SHP77 treated with DMSO at 0.1 percent for 48 hours (cell line): ENCODE measurements at regions not wholly inside any gene's neighbourhood (a gene's known extent, or its start where the extent isn't known, plus 50 kb on each side); places are given as distances from the start of the nearest gene placed in this dataset.
"Not testable (repeated sequence)": the region's sequence is repeated elsewhere in the genome, so short reads cannot be mapped to it uniquely, and the experiment has no call there.

Source experiments
- DNase-seq: peaks from one replicate; lab custom pipeline; 2025; lab: John Stamatoyannopoulos, UW

DNA sequence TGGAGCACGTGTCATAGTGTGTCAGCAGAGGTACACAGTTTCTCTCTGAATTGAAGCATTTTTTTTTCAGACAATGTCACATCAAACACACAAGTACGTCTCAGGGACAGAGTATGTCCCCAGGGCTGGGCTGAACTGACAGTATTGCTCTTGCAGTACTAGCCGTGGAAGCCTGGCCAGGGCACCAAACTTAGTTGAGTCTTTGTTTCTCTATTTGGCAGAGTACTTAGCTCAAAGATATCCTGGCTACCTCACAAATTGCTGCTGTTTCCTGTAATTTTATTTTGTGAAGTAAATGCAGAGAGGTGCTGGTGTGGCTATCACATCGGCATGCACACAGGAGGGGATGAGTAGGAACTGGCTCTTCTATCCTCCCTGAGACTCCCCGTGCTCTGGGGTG is 691.6 kb upstream of the HS6ST1 start:
- DNase-seq = no peak

DNA sequence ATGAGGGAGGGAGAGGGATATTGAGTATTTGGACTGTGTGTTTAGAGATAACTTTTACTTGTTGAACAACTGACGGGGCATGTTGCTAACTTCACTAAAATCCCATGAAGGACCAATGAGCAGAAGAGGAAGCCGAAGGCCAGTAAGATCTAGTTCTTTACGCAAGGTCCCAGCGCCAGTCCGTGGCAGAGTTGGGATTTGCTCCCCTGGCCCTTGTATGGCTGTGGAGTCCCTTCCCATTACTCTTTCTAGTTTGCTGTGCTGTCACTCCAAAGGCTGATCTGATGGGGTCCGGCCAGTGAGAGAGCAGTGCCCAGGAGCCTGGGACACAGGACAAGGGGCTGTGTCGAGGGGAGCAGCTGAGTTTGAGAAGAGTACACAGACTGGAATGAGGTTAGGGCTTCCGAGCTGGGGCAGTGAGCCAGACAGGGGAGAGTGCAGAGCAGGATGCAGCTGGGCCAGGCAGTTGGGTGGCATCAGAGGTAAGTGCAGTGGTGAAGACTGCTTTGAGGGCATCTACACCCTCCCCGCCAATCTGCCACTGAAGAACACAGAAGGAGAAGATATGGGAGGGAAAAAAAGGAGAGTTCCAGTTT is 692.9 kb upstream of the HS6ST1 start:
- DNase-seq = peak; percentile 10

DNA sequence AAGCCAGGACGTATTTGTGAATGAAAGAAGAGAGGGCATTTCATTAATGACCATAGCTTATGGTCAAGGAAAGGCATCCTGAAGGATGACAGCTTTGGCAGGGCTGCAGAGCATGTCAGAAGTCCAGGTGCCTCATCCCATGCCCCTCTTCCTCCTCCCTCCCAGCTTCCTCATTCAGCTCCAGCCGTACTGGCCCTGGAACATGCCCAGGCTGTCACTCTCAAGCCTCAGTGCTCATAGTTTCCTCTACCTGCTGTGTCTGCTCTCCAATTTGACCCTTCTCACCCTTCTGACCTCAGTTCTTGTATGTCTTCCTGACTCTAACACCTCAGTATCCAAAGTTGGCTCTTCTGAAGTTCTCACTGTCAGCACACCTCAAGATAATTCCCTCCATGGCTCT is 695.8 kb upstream of the HS6ST1 start:
- no peak for DNase-seq

DNA sequence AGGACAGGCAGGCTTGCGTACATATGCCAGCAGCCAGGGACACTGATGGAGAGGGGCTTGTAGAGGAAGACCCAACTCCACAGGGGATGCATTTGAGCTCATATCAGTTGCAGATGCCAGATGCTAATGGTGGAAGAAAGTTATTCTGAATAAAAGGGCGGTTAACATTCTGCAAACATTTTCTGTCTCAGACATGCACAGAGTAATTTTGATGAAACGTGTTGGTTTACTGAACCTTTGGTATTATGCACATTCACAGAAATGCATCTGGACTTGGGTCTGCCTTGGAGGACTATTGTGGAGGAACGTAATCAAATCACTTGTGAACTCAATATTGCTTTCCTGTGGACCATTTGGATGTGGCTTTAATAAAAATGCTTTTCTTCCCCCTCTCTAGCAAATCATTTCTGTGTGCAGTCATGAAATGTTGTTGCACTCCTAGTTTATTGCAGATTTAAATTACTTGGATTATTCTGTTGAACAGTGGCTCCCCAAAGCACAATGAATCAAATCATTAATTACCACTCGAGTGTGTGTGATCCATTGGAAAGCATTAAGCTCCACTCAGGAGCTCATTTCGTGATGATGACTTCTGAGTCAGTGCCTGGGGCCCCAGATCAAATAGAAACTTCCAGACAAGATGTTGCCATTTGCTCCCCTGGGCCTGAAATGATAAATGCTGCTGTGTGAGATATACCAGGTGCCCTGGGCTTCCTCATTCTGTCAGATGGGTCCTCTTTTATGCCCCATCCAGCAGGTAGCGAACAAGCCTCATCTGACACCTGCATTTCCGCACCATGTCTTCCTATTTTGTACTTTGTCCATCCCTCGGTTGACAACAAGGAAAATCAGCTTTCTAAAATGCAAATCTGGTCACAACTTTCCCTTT is 697.0 kb upstream of the HS6ST1 start:
- DNase-seq = no peak

DNA sequence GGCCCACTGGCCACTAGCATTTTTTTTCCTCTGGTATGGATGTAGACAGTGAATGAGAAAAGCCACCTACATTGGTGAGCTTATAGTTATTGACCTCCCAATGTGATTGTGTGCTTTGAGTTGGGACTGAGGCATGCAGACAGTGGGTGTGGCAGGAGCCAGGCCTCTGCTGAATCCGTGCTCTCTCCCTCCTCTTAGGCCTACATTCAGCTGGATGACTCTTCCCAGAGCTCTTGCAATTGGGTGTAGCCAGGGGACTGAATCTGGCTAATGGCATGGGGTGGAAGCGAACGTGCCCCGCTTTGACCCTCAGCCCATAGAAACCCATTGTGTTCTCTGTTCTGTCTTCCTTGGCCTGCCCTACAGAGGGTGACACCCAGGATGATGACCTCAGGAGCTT is 698.3 kb upstream of the HS6ST1 start:
- DNase-seq = no peak

DNA sequence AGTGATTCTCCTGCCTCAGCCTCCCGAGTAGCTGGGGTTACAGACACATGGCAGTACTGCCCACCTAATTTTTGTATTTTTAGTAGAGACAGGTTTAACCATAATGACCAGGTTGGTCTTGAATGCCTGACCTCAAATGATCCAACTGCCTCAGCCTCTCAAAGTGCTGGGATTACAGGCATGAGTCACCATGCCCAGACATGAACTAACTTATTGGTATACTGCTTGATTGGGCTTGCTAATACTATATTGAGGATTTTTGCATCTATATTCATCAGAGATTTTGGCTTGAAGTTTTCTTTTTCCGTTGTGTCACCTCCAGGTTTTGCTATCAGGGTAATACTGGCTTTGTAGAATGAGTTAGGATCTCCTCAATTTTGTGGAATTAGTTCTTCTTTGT is 706.1 kb upstream of the HS6ST1 start:
- DNase-seq = no peak

DNA sequence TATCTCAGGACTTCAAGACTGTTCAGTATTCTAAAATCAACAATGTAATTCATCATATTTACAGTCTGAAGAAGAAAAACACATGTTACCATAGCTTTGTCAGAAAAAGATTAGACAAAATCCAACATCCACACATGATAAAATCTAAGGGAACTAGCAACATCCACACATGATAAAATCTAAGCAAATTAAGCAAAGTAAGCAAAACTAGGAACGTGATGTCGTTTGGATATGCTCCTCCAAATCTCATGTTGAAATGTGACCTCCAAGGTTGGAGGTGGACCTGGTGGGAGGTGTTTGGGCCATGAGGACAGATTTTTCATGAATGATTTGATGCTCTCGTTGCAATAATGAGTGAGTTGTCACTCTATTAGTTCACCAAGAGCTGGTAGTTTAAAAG is 717.3 kb upstream of the HS6ST1 start:
- DNase-seq = no peak

DNA sequence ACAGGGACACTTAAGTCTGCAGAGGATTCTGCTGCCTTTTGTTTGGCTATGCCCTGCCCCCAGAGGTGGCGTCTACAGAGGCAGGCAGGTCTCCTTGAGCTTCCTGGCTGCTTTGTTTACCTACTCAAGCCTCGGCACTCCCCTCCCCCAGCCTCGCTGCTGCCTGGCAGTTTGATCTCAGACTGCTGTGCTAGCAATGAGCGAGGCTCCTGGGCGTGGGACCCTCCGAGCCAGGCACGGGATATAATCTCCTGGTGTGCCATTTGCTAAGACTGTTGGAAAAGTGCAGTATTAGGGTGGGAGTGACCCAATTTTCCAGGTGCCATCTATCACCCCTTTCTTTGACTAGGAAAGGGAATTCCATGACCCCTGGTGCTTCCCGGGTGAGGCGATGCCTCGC is 725.0 kb upstream of the HS6ST1 start:
- DNase-seq = not testable (repeated sequence)

DNA sequence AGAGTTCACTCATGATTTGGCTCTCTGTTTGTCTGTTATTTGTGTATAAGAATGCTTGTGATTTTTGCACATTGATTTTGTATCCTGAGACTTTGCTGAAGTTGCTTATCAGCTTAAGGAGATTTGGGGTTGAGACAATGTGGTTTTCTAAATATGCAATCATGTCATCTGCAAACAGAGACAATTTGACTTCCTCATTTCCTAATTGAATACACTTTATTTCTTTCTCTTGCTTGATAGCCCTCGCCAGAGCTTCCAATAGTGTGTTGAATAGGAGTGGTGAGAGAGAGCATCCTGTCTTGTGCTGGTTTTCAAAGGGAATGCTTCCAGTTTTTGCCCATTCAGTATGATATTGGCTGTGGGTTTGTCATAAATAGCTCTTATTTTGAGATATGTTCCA is 727.8 kb upstream of the HS6ST1 start:
- DNase-seq = not testable (repeated sequence)

DNA sequence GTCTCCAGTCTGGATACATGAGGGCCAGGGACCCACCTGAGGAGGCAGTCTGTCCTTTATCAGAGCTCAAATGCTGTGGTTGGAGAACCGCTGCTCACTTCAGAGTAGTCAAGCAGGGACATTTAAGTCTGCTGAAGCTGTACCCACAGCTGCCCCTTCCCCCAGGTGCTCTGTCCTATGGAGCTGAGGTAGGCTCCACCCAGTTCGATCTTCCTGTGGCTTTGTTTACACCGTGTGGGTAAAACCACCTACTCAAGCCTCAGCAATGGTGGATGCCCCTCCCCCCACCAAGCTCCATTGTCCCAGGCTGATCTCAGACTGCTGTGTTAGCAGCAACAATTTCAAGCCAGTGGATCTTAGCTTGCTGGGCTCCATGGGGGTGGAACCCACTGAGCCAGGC is 731.4 kb upstream of the HS6ST1 start:
- no peak for DNase-seq

DNA sequence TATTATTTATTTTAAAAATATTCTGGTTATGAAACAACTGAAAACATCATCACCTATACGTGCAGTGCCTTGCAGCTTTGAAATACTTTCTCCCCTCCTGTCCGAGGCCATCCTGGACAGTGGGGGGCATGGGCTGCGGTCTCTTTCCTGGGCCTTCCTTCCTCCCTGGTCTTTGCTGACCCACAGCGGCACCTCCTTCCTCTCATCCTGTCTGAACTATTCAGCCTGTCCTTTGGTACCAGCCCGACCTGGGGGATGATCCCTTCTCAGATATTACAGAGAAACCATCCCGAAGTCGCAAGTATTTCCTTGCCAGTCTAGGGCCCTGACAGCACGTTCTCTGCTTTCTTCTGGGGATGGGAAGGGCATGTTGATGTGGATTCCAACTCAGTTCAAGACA is 736.6 kb upstream of the HS6ST1 start:
- DNase-seq = no peak

DNA sequence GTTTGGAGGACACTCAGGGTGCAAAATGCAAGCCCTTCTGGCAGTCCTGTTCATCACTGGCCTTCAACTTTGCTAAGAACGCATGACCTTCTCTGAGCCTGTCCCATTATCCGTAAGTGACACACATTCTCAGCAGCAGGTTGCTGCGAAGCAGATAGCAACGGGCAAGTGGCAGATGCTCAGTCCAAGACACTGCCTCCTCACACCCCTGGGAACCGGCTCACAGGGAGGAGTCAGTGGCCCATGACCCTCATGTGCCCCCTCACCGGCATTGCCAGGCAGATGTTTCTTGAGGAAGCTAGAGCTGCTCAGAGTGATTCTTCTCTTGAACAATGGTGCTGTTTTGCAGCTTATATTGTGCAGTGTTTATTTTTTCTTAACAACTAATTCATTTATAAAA is 737.2 kb upstream of the HS6ST1 start:
- DNase-seq = no peak

DNA sequence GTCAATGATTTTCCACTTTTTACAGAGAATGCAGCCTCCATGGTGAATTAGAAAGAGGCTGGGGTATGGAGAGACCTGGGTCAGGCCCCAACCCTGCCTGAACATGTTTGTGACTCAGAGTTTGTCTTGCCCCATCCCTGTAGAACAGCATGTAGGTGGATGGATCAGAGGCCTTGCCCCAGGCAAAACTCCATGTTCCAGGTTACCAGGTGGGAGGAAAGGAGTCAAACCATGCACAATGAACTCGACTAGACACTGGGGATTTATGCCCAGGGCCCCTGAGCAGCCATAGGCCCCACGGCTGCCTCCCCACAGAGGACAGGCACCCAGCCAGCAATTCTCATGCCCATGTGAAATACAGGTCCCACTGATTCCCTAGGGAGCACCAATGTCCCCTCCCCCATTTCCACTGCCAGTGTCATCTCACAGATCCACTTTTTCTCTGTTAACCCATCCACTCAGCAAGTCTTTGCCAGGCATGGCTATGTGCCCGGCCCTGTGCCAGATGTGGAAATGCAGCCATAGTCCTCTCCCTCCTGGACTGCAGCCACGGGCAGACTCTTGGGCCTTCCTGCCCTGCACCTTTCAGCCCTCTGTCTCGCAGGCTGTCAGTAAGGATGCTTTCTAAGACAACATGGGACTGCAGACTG is 737.8 kb upstream of the HS6ST1 start:
- no peak for DNase-seq

DNA sequence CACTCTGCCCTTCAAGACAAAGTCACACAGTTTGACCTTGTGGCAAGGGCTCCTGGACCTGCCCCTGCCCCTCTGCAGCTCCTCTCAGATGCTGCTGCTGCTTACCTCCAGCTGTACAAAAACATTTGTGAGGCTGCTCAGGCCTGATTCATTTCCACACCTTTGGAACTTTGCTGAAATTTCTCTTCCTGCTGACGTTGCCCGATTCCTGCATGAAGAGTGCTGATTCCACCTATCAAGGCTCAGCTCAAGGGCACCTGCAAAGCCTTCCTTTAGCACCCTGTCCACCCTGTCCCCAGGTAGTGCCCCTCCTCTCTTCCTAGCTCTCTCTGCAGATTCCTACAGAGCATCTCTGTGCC is 738.3 kb upstream of the HS6ST1 start:
- DNase-seq = no peak

DNA sequence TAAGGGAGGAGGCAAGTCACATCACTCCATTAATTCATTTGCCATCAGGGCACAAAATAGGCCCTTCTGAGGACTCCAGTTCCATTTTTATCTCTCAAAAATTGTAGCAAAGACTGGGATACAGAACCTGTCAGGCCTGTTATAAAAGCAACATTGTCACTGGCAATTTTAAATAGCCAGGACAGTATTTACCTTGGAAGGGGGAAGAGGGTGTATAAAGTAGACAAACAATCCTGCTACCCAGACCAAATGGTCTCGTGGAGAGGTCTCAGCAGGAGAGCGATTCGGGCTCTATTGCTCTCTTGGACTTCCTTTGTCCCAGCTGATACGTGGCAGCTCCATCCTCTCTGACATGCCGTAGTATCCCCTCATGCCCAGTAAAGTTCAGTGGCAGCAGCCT is 740.3 kb upstream of the HS6ST1 start:
- DNase-seq = no peak

DNA sequence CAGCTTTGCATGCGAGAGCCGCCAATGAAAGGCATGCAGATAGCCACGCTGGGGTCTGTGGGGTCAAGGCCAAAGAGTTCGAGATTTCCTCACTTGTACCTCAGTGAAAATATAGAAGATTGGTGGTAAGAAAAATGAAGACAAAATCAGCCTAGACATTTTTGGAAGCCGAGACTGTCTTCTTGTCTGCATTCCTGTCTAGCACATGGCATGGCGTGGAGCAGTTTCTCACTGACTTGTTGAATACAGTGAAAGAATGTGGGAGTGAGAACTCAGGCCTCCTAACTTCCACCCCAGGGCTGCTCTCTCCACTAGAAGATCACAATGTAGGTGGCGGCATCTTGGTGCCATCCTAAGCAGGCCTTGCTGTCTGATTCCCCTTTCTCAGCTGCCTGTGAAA is 740.8 kb upstream of the HS6ST1 start:
- no peak for DNase-seq

DNA sequence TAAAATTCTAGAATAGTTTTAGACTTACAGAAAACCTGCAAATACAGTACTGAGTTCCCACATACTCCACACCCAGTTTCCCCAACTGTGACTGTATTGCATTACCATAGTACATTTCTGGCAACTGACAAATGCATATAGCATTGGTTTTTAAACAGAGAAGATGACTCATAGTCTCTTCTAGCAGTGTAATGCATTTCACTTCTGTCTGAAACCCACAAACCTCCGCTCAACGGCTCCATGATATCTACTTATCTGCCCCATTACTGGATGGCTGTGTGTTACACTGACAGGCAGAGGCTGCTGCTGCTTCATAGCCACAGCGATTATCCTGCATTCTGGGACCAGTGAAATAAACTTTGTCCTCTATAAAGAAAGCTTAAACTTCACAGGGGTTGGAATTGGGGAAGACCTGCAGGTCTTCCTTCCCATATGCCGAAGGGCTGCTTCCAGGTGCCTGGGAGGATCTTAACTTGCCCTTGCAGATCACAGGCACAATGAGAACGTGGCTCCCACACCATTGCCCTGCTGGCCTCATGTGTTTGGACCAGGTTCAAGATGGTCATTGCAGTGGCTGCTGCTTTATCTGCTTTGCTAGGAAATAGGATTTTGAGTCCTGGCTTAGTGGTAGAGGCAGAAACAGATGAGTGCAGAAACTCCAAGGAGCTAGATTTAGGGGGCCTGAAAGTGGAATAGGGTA is 742.6 kb upstream of the HS6ST1 start:
- no peak for DNase-seq

DNA sequence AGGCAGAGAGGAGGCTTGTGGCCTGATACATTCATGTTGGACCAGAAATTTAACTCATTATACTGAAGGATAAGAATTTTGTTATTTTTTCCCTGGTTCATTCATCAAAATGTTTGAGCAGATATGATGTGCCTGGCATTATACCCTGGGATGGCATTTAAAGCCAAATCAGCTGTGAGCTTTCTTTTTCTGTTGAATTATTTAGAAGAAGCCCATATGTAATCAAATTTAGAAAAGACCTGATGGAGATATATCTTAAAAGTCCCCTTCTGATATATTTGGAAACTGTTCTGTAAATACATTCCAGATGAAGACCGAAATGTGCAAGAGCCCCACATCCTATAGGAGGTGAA is 743.1 kb upstream of the HS6ST1 start:
- no peak for DNase-seq

DNA sequence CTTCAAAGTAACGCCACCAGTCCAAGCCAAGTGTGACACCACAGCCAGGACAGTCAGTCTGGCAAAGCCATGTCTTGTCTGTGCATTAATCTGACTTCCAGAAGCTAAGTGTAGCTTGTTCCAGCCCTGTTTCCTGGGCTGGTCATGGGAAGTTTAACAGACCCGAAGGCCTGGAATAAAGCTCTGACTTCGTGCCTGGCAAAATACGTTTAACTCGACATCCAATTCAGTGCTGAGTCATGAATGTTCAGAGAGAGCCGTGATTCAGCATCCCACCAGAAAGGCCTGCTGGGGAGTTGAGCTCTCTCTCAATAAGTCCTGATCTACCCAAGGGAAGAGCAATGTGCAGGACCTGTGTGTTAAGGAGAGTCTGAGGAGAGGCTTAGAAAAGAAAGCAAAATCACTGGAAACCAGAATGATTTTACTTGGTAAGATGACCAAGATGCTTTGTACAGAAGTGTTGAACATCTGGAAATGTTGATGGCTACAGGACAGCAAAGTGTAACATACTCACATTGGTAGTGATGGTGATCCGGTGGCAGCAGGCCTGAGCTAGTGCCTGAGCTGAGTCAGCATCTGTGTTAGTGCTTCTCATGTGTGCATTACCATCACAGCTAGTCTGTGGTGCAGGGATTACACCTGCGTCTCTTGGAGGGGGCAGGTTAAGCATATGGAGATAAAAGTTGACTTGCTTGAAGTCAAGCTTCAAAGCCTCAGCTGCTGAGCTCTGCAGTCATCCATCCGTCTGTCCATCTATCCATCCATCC is 743.7 kb upstream of the HS6ST1 start:
- no peak for DNase-seq

DNA sequence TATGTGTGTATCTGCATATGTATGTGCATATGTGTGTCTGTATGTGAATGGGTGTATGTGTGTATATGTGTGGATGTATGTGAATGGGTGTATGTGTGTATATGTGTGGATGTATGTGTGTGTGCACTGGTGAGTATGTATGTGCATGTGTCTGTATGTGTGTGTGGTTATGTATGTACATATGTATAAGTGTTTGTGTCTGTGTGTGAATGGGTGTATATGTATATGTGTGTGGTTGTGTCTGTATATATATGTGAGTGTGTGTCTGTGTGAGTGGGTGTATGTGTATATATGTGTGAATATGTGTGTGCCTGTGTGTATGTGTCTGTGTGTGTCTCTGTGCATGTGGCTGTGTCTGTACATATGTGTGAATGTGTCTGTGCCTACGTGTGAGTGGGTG is 748.4 kb upstream of the HS6ST1 start:
- DNase-seq = no peak

DNA sequence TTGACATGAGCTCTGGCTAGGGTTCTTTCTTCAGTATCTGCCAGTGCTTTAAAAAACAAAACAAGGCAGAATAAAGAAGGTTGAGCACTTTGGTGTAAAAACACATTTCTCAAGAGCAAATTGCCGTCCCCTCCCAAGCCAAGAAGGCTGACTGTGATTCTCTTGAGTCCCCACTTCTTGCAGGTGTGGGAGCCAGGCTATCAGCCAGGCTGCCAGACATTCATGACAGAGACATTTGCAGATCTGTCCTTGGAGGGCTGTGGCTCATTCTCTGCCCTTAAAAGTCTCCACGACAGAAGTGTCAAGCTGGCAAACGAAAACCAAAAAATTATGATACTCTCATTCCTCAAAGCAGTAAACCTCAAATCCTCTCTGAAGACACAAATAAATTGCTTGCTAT is 749.3 kb upstream of the HS6ST1 start:
- DNase-seq = no peak

DNA sequence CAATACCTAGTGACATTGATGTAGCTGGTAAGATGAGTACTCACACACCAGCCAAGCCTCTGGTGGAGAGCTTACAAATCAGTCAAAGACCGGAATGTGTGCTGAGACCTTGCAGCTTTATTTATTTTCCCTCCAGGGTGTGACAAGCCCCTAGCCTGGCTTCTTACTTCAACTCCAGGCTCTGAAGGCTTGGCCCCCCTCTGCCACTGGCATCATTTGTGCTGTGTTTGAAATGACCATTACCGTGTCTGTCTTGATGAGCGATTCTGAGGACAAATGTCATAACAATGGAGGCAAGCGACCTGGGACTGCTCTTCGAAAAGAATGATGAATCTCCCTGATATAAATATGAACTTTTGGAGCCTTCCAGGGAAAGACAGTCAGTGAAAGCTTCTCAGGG is 749.9 kb upstream of the HS6ST1 start:
- DNase-seq = no peak
